ENCODE measurements at regions not wholly inside any gene's neighbourhood (a gene's known extent, or its start where the extent isn't known, plus 50 kb on each side); places are given as distances from the start of the nearest gene placed in this dataset.

DNA sequence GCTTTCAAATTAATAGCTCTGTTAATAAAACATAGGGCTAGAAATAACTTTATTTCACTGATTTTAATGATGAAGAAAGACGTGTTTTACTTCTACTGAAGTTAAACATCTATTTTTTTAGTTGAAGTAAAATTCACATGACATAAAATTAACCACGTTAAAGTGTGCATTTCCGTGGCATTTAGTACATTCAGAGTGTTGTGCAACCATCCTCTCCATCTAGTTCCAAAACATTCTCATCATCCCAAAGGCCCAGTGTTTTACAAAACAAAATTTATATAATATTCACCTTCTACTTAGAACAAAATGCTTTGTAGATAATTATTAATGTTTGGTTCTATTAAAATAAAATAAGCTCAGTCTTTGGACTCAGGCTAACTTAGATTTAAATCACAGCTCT is 108.5 kb upstream of the GNG12 start:
- no CpG with 5 or more reads among the region's 3 CpGs for WGBS (ENCODE audit: insufficient coverage)
- Histone ChIP-seq H3K36me3 (ENCODE audit: control insufficient read depth in 2 of 2, extremely low read depth in 1 of 2, insufficient read depth in 1 of 2, low read length in 1 of 2) (no peaks in the 10 kb centered on the region), H3K27me3 (replicated peaks in 1 of 2; ENCODE audit: control insufficient read depth in 2 of 2, extremely low read depth in 1 of 2, insufficient read depth in 2 of 2, low read length in 1 of 2) (no peaks in the 10 kb centered on the region), H3K4me3 (ENCODE audit: control insufficient read depth in 1 of 2, extremely low read depth in 1 of 2, low read length in 1 of 2) (no peak overlapping the region), H3K27ac (ENCODE audit: low read length) (no peak overlapping the region), H3K4me1 (ENCODE audit: control insufficient read depth in 1 of 2, extremely low read depth in 1 of 2, insufficient read depth in 2 of 2, low read length in 2 of 2) (no peaks in the 10 kb centered on the region), H3K9me3 (no peaks in the 10 kb centered on the region)
- ChIA-PET CTCF (interaction anchor here in 1 of 2 donors (0.6 kb wide), 1 partner anchor 130 kb away, joined by 3 read pairs; no protein-coding TSS in a partner anchor), POLR2A (interaction anchor here in 1 of 2 donors (0.6 kb wide), 1 partner anchor 82 kb away, joined by 4 read pairs; no protein-coding TSS in a partner anchor)
- Mint-ChIP-seq H3K9me3 (no peaks in the 10 kb centered on the region), H3K36me3 (no peaks in the 10 kb centered on the region), H3K27ac (no peak overlapping the region), H3K4me3 (no peak overlapping the region), H3K4me1 (no peaks in the 10 kb centered on the region), H3K27me3 (peaks cover 2 to 6% of the 10 kb centered on the region in 2 donors)
- no peak for DNase-seq
- ATAC-seq (replicated peaks in 1 of 4) = no peak

DNA sequence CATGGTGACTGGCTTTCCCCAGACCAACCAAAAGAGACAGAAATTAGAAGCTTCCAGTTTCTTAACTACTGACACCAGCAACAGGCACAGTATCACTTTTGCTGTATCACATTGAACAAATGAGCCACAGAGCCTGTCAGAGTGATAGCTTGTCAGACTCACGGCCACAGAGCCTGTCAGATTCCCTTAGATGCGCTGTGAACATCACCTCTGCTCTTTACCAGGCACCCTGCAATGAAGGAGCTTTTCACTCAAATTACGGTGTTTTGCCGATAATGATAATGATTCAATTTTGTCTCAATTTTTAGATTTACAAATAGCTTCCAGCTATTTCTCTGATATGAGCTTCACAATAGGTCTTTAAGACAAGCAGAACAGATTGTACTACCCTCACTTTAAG is 107.9 kb upstream of the GNG12 start:
- H3K36me3 ChIP-seq (ENCODE audit: control insufficient read depth in 2 of 2, extremely low read depth in 1 of 2, insufficient read depth in 1 of 2, low read length in 1 of 2) = no peaks in the 10 kb centered on the region
- H3K4me1 ChIP-seq (ENCODE audit: control insufficient read depth in 1 of 2, extremely low read depth in 1 of 2, insufficient read depth in 2 of 2, low read length in 2 of 2) = no peaks in the 10 kb centered on the region
- no peak for ATAC-seq (replicated peaks in 1 of 4)
- Mint-ChIP-seq H3K9me3 (no peaks in the 10 kb centered on the region), H3K27ac (no peak overlapping the region), H3K36me3 (no peaks in the 10 kb centered on the region), H3K27me3 (peaks cover 2 to 6% of the 10 kb centered on the region in 2 donors), H3K4me1 (no peaks in the 10 kb centered on the region), H3K4me3 (no peak overlapping the region)
- H3K27ac ChIP-seq (ENCODE audit: low read length) = no peak overlapping the region
- no peaks in the 10 kb centered on the region for H3K9me3 ChIP-seq
- ChIA-PET POLR2A (no interaction called here), CTCF (no interaction called here)
- no peak overlapping the region for H3K4me3 ChIP-seq (ENCODE audit: control insufficient read depth in 1 of 2, extremely low read depth in 1 of 2, low read length in 1 of 2)
- H3K27me3 ChIP-seq (replicated peaks in 1 of 2; ENCODE audit: control insufficient read depth in 2 of 2, extremely low read depth in 1 of 2, insufficient read depth in 2 of 2, low read length in 1 of 2) = peaks cover 0 to under 1% of the 10 kb centered on the region in 2 experiments
- no peak for DNase-seq
- WGBS (ENCODE audit: insufficient coverage) = 95% methylated on average over 3 of the region's 4 CpGs

DNA sequence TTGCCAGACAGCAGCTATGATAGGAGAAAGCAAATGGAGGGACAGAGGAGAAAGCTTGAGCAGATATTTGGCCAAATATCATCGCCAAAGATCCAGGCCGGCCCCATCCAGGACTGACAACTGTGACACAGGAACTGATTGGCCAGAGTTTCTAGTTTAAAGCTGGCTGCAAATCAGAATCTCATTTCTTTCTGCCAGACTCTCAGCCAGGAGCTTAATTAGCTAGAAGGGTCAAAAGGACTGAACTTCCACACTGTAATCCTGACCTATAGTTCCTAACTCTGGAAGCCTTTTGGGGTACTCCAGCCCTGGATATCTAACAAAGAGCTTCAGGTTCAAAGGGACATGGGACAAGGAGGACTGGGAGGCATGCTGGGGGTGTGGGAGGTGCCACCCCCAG is 106.7 kb upstream of the GNG12 start:
- H3K4me3 ChIP-seq (ENCODE audit: control insufficient read depth in 1 of 2, extremely low read depth in 1 of 2, low read length in 1 of 2) = no peak overlapping the region
- H3K27ac Mint-ChIP-seq = no peak overlapping the region
- ChIA-PET CTCF (no interaction called here), POLR2A (interaction anchor here in 1 of 2 donors (1.0 kb wide), 1 partner anchor 18 kb away, joined by 3 read pairs; no protein-coding TSS in a partner anchor)
- H3K9me3 ChIP-seq = no peaks in the 10 kb centered on the region
- H3K4me1 ChIP-seq (ENCODE audit: control insufficient read depth in 1 of 2, extremely low read depth in 1 of 2, insufficient read depth in 2 of 2, low read length in 2 of 2) = no peaks in the 10 kb centered on the region
- H3K36me3 Mint-ChIP-seq = no peaks in the 10 kb centered on the region
- peaks cover 0 to 3% of the 10 kb centered on the region in 2 experiments for H3K27me3 ChIP-seq (replicated peaks in 1 of 2; ENCODE audit: control insufficient read depth in 2 of 2, extremely low read depth in 1 of 2, insufficient read depth in 2 of 2, low read length in 1 of 2)
- peaks cover 6 to 9% of the 10 kb centered on the region in 2 donors for H3K27me3 Mint-ChIP-seq
- no peaks in the 10 kb centered on the region for H3K4me1 Mint-ChIP-seq
- ATAC-seq (replicated peaks in 1 of 4) (no peak), DNase-seq (no peak)
- H3K4me3 Mint-ChIP-seq = no peak overlapping the region
- no peaks in the 10 kb centered on the region for H3K36me3 ChIP-seq (ENCODE audit: control insufficient read depth in 2 of 2, extremely low read depth in 1 of 2, insufficient read depth in 1 of 2, low read length in 1 of 2)
- H3K27ac ChIP-seq (ENCODE audit: low read length) = no peak overlapping the region
- WGBS (ENCODE audit: insufficient coverage) = 100% methylated on average over 2 of the region's 2 CpGs
- no peaks in the 10 kb centered on the region for H3K9me3 Mint-ChIP-seq

DNA sequence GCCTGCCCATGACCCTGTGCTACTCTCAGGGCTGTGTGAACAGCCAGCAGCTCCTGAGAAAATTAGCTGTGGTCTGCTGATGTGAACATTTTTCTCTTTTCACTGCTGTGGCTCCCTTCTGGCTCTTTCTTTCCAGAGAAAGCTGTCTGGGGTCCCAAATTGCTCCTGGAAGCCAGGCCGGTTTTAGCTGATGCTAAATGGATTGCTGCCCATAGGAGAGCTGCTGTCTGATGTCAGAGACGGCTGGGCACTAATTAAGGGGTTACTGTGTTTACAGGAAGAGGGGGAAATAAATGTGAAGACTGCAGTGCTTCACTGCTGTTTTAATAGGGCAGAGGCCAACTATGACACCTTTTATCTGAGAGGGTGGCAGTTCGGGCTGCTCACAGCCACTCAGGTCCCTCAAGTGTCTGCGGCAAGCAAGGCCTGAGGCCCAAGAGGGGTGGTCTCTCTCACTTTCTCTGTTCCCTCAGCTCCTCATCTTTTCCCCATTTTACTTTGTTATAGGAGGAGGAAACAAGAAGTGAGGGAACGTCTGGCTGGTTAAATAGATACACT is 106.0 kb upstream of the GNG12 start:
- Histone ChIP-seq H3K27me3 (replicated peaks in 1 of 2; ENCODE audit: control insufficient read depth in 2 of 2, extremely low read depth in 1 of 2, insufficient read depth in 2 of 2, low read length in 1 of 2) (peaks cover 0 to 3% of the 10 kb centered on the region in 2 experiments), H3K9me3 (no peaks in the 10 kb centered on the region), H3K4me1 (ENCODE audit: control insufficient read depth in 1 of 2, extremely low read depth in 1 of 2, insufficient read depth in 2 of 2, low read length in 2 of 2) (no peaks in the 10 kb centered on the region), H3K36me3 (ENCODE audit: control insufficient read depth in 2 of 2, extremely low read depth in 1 of 2, insufficient read depth in 1 of 2, low read length in 1 of 2) (no peaks in the 10 kb centered on the region), H3K4me3 (ENCODE audit: control insufficient read depth in 1 of 2, extremely low read depth in 1 of 2, low read length in 1 of 2) (no peak overlapping the region), H3K27ac (ENCODE audit: low read length) (no peak overlapping the region)
- DNase-seq (no peak), ATAC-seq (replicated peaks in 1 of 4) (no peak)
- WGBS (ENCODE audit: insufficient coverage) = 50% methylated on average over 1 of the region's 5 CpGs
- ChIA-PET POLR2A (interaction anchor here in 1 of 2 donors (1.0 kb wide), 1 partner anchor 18 kb away, joined by 3 read pairs; no protein-coding TSS in a partner anchor), CTCF (no interaction called here)
- Mint-ChIP-seq H3K4me1 (no peaks in the 10 kb centered on the region), H3K9me3 (no peaks in the 10 kb centered on the region), H3K4me3 (no peak overlapping the region), H3K27ac (no peak overlapping the region), H3K27me3 (peaks cover 6 to 12% of the 10 kb centered on the region in 2 donors), H3K36me3 (no peaks in the 10 kb centered on the region)

DNA sequence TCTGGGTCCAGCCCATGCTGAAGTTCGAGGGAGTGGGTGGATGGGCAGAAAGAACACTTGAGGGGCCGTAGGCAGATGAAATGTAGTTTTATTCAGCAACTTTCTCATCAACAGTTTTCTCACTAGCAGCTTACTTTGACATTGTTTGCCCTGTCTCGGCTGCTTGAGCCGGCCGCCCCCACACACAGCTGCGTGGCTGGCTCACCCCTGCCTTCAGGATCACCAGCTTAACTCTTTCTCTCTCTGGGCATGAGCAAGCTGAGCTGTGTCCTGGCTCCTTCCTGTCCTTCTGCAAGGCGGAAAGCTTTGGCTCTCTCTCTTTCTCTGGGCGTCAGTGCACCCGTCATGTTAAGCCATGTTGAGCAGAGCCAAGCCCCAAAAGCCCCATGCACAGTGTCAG is 104.4 kb upstream of the GNG12 start:
- ChIA-PET POLR2A (no interaction called here), CTCF (no interaction called here)
- no peak overlapping the region for H3K4me3 ChIP-seq (ENCODE audit: control insufficient read depth in 1 of 2, extremely low read depth in 1 of 2, low read length in 1 of 2)
- Mint-ChIP-seq H3K27ac (no peak overlapping the region), H3K9me3 (no peaks in the 10 kb centered on the region), H3K27me3 (peaks cover 6 to 12% of the 10 kb centered on the region in 2 donors), H3K36me3 (no peaks in the 10 kb centered on the region), H3K4me3 (no peak overlapping the region), H3K4me1 (no peaks in the 10 kb centered on the region)
- peaks cover 0 to 3% of the 10 kb centered on the region in 2 experiments for H3K27me3 ChIP-seq (replicated peaks in 1 of 2; ENCODE audit: control insufficient read depth in 2 of 2, extremely low read depth in 1 of 2, insufficient read depth in 2 of 2, low read length in 1 of 2)
- 64% methylated on average over 4 of the region's 9 CpGs for WGBS (ENCODE audit: insufficient coverage)
- H3K9me3 ChIP-seq = no peaks in the 10 kb centered on the region
- no peak for DNase-seq
- H3K4me1 ChIP-seq (ENCODE audit: control insufficient read depth in 1 of 2, extremely low read depth in 1 of 2, insufficient read depth in 2 of 2, low read length in 2 of 2) = no peaks in the 10 kb centered on the region
- ATAC-seq (replicated peaks in 1 of 4) = no peak
- no peaks in the 10 kb centered on the region for H3K36me3 ChIP-seq (ENCODE audit: control insufficient read depth in 2 of 2, extremely low read depth in 1 of 2, insufficient read depth in 1 of 2, low read length in 1 of 2)
- no peak overlapping the region for H3K27ac ChIP-seq (ENCODE audit: low read length)

DNA sequence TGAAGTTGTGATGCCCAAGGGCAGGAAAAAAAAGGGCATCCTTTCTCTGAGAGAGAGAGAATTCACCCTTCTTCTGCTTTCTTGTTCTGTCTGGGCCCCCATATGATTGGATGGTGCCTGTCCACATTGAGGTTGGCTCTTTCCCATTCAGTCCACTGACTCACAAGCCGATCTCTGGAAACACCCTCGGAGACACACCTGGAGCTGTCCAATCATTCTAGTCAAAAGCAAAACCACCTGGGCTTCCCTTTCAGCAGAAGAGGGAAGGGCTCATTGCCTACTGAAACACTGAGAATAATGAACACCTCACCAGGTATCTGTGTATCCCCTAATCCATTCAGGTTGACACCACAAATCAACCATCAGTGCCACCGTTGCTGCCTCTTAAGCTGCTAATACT is 103.7 kb upstream of the GNG12 start:
- Histone ChIP-seq H3K4me1 (ENCODE audit: control insufficient read depth in 1 of 2, extremely low read depth in 1 of 2, insufficient read depth in 2 of 2, low read length in 2 of 2) (no peaks in the 10 kb centered on the region), H3K27ac (ENCODE audit: low read length) (no peak overlapping the region), H3K9me3 (no peaks in the 10 kb centered on the region), H3K4me3 (ENCODE audit: control insufficient read depth in 1 of 2, extremely low read depth in 1 of 2, low read length in 1 of 2) (no peak overlapping the region), H3K36me3 (ENCODE audit: control insufficient read depth in 2 of 2, extremely low read depth in 1 of 2, insufficient read depth in 1 of 2, low read length in 1 of 2) (no peaks in the 10 kb centered on the region), H3K27me3 (replicated peaks in 1 of 2; ENCODE audit: control insufficient read depth in 2 of 2, extremely low read depth in 1 of 2, insufficient read depth in 2 of 2, low read length in 1 of 2) (peaks cover 0 to 3% of the 10 kb centered on the region in 2 experiments)
- Mint-ChIP-seq H3K27me3 (peaks cover 6 to 12% of the 10 kb centered on the region in 2 donors), H3K4me3 (no peak overlapping the region), H3K4me1 (no peaks in the 10 kb centered on the region), H3K27ac (no peak overlapping the region), H3K36me3 (no peaks in the 10 kb centered on the region), H3K9me3 (no peaks in the 10 kb centered on the region)
- no peak for ATAC-seq (replicated peaks in 1 of 4)
- DNase-seq = no peak
- POLR2A ChIA-PET = no interaction called here
- CTCF ChIA-PET = no interaction called here
- WGBS (ENCODE audit: insufficient coverage) = 100% methylated on average over 2 of the region's 3 CpGs

DNA sequence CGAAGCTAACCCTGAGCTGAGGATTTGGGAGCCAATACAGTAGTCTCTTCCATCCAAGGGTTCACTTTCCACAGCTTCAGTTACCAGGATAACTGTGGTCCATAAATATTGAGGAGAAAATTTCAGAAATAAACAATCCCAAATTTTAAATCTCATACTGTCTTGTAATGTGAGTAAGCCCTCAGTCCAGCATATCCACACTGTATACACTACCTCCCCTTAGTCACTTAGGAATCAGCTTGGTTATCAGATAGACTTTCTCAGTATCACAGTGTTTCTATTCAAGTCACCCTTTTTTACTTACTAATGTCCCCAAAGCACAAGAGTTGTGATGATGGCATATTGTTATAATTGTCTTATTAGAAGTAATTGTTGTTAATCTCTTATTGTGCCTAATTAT is 102.3 kb upstream of the GNG12 start:
- WGBS (ENCODE audit: insufficient coverage) = no CpG with 5 or more reads among the region's 1 CpG
- no peaks in the 10 kb centered on the region for H3K4me1 ChIP-seq (ENCODE audit: control insufficient read depth in 1 of 2, extremely low read depth in 1 of 2, insufficient read depth in 2 of 2, low read length in 2 of 2)
- Mint-ChIP-seq H3K4me3 (no peak overlapping the region), H3K36me3 (no peaks in the 10 kb centered on the region), H3K27me3 (peaks cover 6 to 12% of the 10 kb centered on the region in 2 donors), H3K4me1 (no peaks in the 10 kb centered on the region), H3K9me3 (no peaks in the 10 kb centered on the region), H3K27ac (no peak overlapping the region)
- ChIA-PET CTCF (no interaction called here), POLR2A (no interaction called here)
- DNase-seq = no peak
- ATAC-seq (replicated peaks in 1 of 4) = no peak
- H3K27ac ChIP-seq (ENCODE audit: low read length) = no peak overlapping the region
- H3K27me3 ChIP-seq (replicated peaks in 1 of 2; ENCODE audit: control insufficient read depth in 2 of 2, extremely low read depth in 1 of 2, insufficient read depth in 2 of 2, low read length in 1 of 2) = peaks cover 0 to 3% of the 10 kb centered on the region in 2 experiments
- H3K36me3 ChIP-seq (ENCODE audit: control insufficient read depth in 2 of 2, extremely low read depth in 1 of 2, insufficient read depth in 1 of 2, low read length in 1 of 2) = no peaks in the 10 kb centered on the region
- H3K4me3 ChIP-seq (ENCODE audit: control insufficient read depth in 1 of 2, extremely low read depth in 1 of 2, low read length in 1 of 2) = no peak overlapping the region
- H3K9me3 ChIP-seq = no peaks in the 10 kb centered on the region
